ENCODE measurements at regions not wholly inside any gene's neighbourhood (a gene's known extent, or its start where the extent isn't known, plus 50 kb on each side); places are given as distances from the start of the nearest gene placed in this dataset.

DNA sequence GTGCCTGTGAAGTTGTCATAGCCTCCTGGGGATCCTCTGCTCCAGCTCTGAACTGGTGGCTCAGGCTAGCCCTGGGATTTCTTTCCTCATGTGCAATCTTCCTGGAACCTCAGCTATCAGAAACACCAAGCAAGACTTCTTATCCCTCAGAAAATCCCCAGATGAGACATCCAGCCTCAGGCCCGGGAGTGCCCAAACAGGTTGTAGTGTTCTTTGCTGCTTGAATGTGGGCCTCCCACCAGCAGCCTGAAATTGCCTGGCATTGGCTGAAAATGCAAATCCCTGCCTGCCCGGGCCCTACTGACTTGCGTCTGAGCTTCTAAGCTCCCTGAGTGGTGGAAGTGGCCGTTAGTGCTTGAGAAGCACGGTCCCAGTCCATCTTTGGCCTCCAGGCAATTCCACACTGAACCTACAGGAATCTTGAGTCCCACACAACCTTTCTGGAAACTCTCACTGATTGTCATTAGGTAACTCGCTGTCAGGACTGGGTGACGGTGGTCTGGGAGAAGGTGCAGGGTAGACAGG is 146.8 kb downstream of the ZBTB18 start:
- DNase-seq: no peak

DNA sequence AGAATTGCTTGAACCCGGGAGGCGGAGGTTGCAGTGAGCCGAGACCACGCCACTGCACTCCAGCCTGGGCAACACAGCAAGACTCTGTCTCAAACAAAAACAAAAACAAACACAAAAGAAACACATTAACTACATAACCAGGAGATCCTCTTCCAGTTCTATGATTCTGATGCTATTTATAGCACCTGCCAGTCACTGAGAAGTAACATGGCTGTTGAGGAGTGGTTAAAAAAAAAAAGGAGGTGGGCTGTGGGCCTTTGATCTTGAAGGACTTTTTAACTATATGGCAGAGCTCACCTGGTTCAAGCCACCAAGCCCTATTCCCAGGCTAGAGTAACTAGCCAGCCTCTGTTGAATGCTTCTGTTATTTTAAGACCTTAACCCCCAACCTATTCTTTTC is 148.8 kb downstream of the ZBTB18 start:
- DNase-seq: no peak

DNA sequence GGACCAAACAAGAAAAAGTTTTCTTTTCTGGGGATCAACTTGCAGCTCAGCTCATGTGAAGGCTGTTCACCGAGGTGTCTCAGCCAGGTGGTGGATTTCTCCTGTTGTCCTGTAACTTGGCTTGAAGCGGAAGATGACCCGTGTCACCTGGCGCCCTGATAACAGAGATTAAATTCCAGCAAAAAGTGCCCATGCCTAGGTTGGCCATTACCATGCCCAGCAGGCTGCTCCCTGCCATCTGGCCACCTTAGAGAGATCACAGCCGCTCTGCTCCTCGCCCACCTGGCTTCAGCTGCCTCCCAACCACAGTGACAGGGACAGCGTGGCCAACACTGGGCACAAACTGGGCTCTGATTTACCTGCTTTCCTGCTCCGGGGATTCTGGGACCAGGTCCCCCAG is 149.5 kb downstream of the ZBTB18 start:
- DNase-seq: no peak

DNA sequence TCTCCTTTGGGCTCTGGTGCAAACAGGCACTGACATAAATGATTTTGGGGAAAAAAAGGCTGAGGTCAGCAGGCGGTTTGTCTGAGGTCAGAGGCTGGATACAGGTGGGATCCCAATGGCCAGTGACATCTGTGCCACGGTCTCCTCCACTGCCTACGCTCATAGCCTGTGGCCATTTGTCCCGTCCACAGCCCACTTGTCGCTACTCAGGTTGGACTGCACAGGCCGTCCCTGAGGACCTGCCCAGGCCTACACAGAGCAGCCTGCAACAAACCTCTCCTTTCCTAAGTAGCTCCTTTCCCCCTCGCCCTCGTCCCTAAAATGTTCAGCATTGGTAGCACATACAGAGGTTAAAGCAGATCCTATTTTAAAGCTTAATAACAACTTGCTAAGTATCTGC is 150.7 kb downstream of the ZBTB18 start:
- no peak for DNase-seq

DNA sequence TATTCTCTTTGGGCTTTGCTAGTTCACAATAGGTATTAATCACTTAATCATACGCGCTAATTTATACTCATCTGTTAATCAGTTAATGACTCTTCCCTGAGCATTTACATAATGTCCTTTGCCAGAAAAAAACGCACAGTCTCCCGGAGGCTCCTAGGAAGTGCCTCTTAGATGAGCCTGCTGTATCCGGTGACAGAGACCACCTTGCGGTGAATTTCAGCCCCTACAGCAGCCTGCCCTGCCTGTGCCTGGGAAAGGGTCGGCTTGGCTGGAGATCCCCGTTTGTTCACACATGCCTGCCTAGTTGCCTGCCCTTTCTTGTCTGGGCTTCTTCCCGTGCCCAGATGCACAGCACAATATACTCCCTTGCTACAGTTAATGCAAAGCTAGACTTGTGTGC is 152.9 kb downstream of the ZBTB18 start:
- no peak for DNase-seq

DNA sequence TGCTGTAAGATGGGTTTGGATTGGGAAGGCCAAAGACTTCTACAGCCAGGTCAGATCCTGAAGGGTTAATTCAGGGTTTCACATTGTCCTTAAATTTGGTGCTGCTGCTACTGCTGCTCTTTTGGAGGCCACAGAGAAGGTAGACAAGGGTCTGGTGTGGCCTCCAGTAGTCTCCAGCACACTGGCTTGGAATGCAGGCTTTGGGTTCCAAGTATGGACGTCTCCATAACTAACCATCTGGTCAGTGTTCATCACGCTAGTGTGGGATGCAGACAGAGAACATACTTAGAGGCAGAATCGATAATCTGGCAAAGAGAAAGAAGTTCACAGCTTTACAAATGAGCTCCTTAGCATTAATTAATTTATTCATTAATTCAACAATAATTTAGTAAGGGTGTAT is 154.1 kb downstream of the ZBTB18 start:
- no peak for DNase-seq

DNA sequence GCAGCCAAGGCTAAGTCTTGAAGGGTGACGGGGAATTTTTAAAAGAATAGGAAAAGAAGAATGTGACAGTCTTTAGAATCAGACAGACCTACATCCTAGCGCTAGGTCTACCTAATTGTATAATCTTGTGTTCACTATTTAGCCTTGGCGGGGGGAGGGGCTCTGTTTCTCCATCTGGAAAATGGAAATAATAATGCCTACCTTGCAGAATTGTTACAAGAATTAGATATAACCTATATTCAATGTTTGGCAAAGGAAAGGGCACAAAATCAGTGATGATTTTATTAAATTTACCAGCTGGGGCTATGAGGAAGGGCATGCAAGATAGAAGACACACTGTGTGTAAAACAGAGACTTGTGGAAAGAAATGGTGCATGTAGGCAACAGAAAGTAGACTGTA is 154.8 kb downstream of the ZBTB18 start:
- no peak for DNase-seq

DNA sequence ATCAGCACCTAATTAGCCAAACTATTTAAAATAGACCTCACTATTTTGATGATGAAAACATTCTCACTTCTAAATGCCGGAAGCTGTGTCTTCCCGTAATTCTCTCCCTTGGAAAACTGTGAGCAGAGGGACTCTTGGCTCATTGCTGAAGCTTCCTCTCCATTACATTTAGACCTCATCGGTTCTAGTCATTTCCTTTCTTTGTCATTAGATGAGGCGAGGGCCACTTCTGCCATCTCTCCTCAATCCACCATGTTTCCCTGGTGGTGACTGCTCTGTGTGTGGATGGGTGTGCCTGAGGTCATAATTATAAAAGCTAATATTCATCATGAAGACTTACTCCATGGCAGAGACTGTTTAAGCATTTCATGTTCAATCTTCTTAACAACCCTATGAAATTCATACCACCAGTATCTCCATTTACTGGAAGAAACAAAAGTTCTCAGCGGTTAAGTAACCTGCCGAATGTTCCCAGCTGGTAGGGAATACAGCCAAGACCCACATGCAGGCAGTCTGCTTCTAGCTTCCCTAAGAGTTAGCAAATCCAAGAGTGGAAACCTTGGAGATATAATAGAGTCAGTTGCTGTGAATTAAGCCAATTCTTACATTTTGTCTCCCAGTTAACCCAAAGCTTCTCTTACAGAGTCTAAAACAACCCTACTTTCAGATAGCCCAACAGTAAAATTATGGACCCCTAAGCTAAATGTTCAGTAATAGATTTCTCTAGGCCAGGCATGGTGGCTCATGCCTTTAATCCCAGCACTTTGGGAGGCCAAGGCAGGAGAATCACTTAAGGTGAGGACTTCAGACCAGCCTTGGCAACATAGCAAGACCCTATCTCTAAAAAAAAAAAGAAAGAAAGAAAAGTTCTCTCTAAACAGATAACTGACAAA is 156.2 kb downstream of the ZBTB18 start:
- no peak for DNase-seq

DNA sequence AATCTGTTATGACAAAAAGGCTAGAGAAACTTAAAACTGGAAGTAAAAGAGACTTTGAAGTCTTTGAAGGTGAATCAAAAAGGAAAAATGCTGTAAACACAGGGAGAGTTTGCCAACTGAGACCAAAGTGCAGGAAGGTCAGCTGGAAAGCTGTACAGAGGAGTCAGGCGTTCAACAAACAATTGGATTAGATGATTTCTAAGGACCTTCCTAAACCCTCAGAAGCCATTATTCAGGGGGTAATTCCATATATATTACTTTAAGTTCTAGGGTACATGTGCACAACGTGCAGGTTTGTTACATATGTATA is 156.8 kb downstream of the ZBTB18 start:
- DNase-seq: no peak

DNA sequence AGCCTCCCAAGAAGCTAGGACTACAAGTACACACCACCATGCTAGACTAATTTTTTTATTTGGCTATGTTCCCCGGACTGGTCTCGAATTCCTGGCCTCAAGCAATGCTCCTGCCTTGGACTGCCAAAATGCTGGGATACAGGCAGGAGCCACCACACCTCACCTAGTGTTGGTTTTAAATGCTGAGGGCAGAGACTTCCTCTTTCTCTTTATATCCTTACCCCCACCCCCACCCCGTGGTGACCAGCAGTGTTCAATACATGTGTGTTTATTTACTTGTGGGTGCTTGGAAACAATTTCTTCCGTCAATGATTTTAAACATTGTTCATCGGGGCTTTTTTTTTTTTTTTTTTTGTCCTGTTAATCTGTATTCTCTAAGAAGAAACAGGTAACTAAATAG is 158.9 kb downstream of the ZBTB18 start:
- peak; percentile 1 for DNase-seq

DNA sequence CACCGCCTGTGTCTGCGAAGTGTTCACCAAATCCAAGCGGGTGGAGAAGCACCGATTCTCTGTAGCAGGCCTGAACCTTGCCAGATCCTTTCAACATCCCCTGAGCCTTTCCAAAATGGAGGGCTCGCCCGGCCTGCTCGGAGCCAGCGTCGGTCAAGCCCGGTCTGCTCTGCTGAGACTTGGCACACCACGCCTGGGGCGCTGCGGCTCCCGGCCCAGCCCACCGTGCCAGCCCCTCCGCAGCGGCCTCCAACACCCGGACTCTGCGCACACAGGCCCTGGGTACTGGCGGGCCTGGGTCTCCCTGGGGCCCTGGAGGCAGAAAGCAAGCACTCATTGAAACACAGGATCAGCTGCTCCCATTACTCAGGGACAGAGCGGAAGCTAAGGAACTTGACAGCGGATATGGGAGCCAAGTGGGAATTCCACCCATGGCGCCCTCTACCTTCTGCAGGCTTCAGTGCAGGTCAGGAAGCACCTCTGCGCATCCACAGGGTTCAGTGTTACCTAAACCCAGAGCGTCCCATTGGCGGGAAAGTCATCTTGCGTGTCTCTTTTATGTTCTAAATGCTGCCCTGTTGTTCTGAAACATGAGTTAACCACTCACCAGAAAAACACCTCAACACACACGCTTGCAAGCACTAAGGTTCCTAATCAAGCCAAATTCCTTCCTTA is 159.9 kb downstream of the ZBTB18 start:
- DNase-seq: no peak

DNA sequence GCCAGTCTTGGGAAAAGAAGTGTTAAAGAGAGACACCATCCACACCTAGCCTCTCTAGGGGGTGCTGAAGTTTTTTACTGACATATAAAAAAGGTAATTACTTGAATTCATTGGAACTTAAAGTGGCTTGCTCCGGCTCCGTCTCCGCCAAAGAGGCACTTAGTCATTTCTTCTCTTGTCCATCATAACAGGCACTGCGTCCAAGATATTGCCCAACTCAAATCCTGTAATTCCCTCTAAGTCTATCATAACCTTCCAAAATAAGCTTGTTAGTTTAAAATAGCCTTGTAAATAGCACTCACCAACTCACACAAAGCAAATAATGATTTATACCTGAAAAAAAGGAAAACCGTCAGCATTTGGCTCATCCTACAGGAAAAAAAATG is 160.5 kb downstream of the ZBTB18 start:
- DNase-seq: no peak

DNA sequence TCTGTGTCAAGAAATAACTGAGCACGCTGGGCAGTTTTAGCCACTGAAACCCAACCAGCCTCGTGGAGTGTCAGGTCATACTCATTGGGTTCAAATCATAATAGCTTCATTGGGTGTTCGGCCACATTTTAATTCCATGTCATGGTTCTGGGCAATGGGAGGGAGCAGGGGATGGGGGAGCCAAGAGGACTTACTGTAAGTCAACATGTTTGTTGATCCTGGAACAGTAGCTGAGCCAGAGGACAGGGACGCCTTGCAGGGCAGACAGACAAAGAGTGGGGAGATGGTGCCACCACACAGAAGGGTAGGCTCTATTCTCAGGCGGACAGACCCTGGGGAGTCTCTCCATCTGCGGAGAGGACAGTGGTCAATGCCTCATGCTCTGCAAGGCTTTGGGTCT is 161.1 kb downstream of the ZBTB18 start:
- DNase-seq: no peak

DNA sequence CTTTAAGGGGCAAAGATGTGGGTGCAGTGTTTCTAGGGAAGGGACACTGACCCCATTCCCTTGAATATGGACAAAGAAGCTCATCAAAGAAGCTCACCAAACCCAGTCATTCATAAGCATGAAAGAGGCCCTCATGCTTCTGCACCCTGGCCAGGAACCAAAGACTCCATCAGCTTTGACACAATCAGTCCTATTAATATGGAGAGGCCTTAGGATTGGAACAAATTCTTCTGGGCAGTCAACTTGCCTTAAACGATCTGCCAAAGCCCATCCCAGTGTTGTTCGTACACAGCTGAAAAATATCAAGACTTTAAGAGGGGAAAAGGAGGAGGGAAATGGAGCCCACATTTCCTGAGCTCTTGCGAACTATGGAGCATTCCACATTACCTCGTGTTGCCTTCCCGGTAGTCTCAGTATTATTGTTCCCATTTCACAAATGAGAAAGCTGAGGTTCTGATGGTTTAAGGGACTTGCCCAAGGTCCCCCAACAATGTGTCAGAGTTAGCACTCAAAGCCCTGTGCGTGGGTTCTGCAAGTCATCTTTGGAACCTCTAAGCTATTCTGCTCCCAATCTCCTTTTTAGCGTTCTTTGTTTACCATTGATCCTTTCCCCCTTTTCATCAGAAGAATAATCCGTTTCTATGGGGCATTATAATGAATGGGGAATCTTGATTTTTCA is 161.9 kb downstream of the ZBTB18 start:
- no peak for DNase-seq

DNA sequence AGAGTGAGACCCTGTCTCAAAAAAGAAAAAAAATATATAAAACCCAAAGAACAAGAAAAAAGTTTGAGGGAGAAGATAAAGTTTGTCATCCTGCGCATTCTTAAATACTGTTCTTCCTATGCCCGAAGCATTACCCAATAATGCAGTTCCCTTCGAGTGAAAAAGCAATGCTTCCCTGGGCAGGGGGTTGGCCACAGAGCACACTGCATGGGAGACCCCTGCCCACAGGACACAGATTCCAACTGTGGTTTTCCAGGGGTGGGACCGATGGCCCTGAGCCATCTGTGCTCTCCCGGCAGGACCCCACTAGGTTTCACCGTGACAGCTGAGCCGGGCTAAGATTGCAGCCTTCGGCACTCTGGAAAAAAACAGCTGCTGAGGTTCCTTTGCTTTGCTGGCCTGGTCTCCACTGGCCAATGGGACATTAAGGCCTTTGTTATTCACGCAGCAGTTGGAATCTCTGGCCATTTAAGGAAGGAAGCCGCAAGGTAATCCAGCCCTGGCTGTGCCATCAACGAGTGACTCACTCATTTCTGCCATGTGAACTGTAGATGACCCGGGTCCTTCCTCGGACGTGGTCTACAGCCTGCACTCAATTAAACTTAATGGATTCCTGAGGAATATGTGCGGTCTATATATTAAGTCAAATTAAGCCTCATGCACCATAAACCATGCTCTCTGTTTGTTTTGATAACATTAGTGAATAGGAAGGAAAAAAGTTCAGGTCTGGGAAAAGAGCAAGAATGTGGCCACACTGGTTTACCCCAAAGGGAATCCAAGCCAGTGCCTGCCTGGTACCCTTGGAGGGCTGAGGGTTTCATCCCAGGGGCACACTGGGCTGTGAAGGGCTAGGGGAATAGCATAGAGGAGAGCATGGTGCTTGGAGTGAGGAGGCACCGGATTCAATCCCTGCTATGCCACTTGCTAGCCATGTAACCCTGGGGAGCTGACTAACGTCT is 163.2 kb downstream of the ZBTB18 start:
- DNase-seq: no peak

DNA sequence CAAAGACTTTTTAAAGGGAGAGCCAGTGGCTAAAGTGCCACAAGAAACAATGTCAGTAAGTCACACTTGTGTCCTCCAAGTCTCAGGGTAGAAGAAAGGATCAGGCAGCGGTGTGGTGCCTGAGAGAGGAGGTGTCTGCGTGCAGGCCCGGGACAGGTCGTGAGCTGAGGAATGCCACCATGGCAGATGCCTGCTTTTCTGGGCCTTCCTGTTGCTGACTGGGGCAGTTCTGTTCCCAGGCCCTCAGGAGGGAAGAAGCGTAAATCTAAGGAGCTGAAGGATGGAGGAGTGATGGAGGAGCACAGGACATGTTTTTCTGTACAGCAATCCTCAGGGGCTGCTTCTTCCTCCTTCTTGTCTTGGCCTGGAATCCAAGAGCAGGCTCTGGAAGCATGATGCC is 165.8 kb downstream of the ZBTB18 start:
- DNase-seq: no peak

DNA sequence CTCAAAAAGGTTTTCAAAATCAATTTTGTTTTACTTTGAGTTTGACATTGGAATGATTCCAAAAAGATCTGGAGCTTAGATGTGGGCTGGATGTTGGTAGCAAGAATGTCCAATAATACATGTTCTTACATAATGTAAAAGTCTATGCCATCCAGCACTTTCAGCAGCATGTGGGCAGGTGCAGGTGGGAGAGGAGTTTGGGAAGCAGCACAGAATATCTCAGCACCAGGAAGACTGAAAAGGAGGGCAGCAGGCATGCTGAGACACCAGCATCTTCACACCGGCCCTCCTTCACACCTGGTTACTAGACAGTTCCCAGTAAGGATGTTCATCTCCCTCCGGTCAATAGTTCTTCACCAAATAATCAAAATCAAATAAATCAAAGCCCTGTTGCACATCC is 166.6 kb downstream of the ZBTB18 start:
- DNase-seq: no peak

DNA sequence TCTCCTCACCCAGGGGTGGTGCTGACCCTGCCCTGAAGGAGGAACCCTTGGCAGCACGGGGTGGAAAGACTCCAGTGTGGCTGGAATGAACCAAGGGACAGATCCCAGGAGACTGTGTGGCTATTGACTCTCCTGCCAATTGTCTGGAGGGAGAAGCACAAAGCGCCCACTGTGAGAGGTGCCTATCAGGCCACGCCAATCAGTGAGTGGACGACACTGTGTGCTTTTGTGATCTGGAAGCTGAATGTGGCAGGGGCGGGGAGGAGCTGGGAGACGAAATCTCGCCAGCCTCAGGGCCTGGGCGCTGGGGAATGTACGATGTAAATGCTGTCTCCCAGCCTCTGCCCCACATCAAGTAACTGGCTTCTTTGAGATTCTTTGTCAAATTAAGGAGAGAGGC is 167.1 kb downstream of the ZBTB18 start:
- DNase-seq: no peak

DNA sequence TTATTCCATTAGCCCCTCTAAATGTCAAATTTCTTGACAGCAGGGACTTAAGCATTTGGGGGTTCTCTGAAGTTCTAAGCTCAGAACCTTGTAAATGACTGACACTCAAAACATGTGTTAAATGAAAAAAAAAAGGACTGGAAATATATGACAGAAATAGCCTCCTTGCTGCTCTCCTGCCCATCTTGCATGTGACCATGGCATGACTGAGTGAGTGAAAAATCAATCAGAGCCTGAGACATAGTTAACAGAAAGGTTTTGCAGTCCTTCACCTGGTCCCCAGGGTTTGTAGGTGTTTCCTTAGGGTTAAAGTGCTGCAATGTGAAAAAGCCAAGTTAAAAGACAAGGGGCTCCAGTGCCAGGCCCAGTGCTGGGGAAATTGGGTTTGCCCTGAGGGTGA is 168.1 kb downstream of the ZBTB18 start:
- no peak for DNase-seq

DNA sequence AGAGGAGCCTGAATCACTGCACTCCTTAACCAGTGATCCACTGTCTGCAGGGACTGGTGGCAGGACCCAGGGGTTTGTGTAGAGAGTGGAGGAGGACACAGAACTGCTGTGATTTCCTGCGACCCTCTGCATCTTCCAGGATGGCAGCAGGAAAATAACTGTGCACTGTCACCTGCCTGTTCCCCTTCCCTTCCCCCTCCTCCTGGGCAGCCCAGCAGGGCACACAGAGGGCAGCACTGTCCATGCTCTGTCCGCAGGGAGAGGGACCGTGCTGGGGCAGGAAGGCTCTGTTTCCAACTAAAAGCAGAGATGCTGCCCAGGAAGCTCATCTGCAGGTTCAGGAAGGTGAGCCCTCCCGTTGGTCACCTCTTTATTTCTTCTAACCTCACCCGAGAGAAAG is 168.7 kb downstream of the ZBTB18 start:
- no peak for DNase-seq

DNA sequence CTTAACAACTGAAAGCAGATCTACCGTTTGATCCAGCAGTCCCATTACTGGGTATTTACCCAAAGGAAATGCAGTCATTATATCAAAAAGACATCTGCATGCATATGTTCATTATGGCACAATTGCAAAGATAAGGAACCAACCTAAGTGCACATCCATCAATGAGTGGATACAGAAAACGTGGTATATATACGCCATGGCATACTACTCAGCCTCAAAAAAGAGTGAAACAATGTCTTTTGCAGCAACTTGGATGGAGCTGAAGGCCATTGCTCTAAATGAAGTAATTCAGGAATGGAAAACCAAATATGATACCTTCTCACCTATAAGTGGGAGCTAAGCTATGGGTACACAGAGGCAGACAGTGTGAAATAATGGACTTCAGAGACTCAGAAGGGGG is 169.3 kb downstream of the ZBTB18 start:
- DNase-seq: no peak

DNA sequence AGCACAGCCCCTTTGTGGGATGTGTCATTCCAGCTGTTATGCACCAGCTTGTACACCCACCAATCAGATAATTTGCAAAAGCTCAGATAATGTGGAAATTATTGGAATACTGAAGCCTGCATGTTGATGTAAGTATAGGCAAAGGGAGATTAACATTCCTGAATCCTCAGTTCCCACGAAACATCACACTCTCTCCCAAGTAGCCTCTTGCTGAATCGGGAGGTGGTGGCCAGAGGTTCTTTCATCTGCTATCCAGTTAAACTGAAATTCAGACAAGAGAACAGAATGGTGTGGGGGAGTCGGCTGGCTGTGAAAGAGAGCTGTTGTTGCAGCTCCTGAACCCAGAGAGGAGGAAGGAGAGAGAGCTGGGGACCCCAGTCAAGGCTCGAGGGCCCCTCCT is 170.9 kb downstream of the ZBTB18 start:
- DNase-seq: no peak

Data from AML-193 (cell line).